ENCODE measurements at regions not wholly inside any gene's neighbourhood (a gene's known extent, or its start where the extent isn't known, plus 50 kb on each side); places are given as distances from the start of the nearest gene placed in this dataset.

DNA sequence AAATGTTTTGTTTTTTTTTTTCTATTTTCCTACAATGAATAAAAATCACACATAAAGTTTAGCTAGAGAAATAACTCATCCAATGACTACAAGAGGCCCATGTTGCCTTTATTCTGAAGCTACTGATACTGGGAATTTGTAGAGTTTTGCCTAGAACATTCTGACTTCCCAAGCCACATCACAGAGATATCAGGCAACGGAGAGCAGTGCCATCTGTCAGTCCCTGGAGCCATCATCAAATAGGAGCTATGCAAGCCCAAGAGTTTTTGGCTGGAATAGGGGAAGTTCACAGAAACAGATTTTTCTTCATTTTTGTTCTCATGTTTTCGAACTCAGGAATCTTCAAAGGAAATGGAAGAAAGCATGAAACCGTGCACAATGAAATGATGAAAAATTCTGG lies 896.6 kb downstream of the TLE1 start:
- no peak for TF ChIP-seq TAF1 (IDR thresholded peaks at IDR 0.05; ENCODE audit: borderline replicate concordance, insufficient read depth, low read length)
- TF ChIP-seq SIN3A (IDR thresholded peaks at IDR 0.05; ENCODE audit: borderline replicate concordance, insufficient read depth, low read length) = no peak
